Activated T-cell treated with anti-CD3 and anti-CD28 coated beads, Interleukin-2, amount 50 U/mL, for 1 hour (primary cell): ENCODE measurements at regions not wholly inside any gene's neighbourhood (a gene's known extent, or its start where the extent isn't known, plus 50 kb on each side); places are given as distances from the start of the nearest gene placed in this dataset.
A peak's percentile ranks its signal among the peaks of the same experiment; 100 is the strongest.

Experiments used
- DNase-seq: peaks from one replicate; pipeline ENCODE4 v3.0.0-alpha.2; 2020

GRCh38 chr2:238963161-238963970 lies 115.5 kb downstream of the TWIST2 start:
- no peak for DNase-seq

GRCh38 chr2:238963971-238964328 lies 116.1 kb downstream of the TWIST2 start:
- DNase-seq, result no peak

GRCh38 chr2:238964544-238965067 lies 116.7 kb downstream of the TWIST2 start:
- no peak for DNase-seq

- no peak for DNase-seq
Observed at GRCh38 chr2:238965371-238966071, 117.6 kb downstream of the TWIST2 start.

GRCh38 chr2:238966072-238966937 lies 118.4 kb downstream of the TWIST2 start:
- DNase-seq, result no peak

GRCh38 chr2:238967031-238967977 lies 119.4 kb downstream of the TWIST2 start:
- no peak for DNase-seq

- DNase-seq, result no peak
Observed at GRCh38 chr2:238967978-238968360, 120.1 kb downstream of the TWIST2 start.

- DNase-seq, result no peak
Observed at GRCh38 chr2:238968616-238969384, 120.9 kb downstream of the TWIST2 start.

- no peak for DNase-seq
Observed at GRCh38 chr2:238969857-238970256, 122.0 kb downstream of the TWIST2 start.

- DNase-seq, result peak; percentile 49
Observed at GRCh38 chr2:238970553-238971081, 122.7 kb downstream of the TWIST2 start.

GRCh38 chr2:238971318-238972145 lies 123.6 kb downstream of the TWIST2 start:
- DNase-seq, result no peak

GRCh38 chr2:238972146-238972445 lies 124.2 kb downstream of the TWIST2 start:
- DNase-seq, result no peak

- no peak for DNase-seq
Observed at GRCh38 chr2:238973038-238973739, 125.3 kb downstream of the TWIST2 start.

- no peak for DNase-seq
Observed at GRCh38 chr2:238974081-238974480, 126.2 kb downstream of the TWIST2 start.

- DNase-seq, result no peak
Observed at GRCh38 chr2:238974501-238975166, 126.7 kb downstream of the TWIST2 start.

- DNase-seq, result no peak
Observed at GRCh38 chr2:238975408-238975807, 127.5 kb downstream of the TWIST2 start.

- no peak for DNase-seq
Observed at GRCh38 chr2:238978497-238978896, 130.6 kb downstream of the TWIST2 start.

- no peak for DNase-seq
Observed at GRCh38 chr2:238979636-238980035, 131.8 kb downstream of the TWIST2 start.
